Thymus (tissue), 11 donors: ENCODE measurements at regions not wholly inside any gene's neighbourhood (a gene's known extent, or its start where the extent isn't known, plus 50 kb on each side); places are given as distances from the start of the nearest gene placed in this dataset.

ENCODE experiments used
- DNase-seq, 9 donors: peaks; one replicate each; pipeline ENCODE4 v3.0.0-alpha.2; 2013; ENCODE audit warnings: low spot score in 9 of 9, low read depth in 6 of 9, missing footprints in 1 of 9
- H3K27ac ChIP-seq, 2 donors: one replicate each; pipeline ENCODE4 v1.5.1; 2013; ENCODE audit warnings: control low read depth in 1 of 2, low read depth in 1 of 2, low read length in 1 of 2, mild to moderate bottlenecking in 1 of 2, moderate library complexity in 1 of 2
- H3K27me3 ChIP-seq, 2 donors: one replicate each; pipeline ENCODE4 v1.5.1; 2013; ENCODE audit warnings: low read length in 1 of 2; ENCODE audit not compliant: control insufficient read depth in 2 of 2, insufficient read depth in 1 of 2
- H3K36me3 ChIP-seq, 2 donors: one replicate each; pipeline ENCODE4 v1.5.1; 2013; ENCODE audit warnings: low read length in 1 of 2, mild to moderate bottlenecking in 1 of 2, moderate library complexity in 1 of 2; ENCODE audit not compliant: control insufficient read depth in 2 of 2, insufficient read depth in 2 of 2
- H3K4me1 ChIP-seq, 2 donors: one replicate each; pipeline ENCODE4 v1.5.1; 2013; ENCODE audit warnings: low read length in 2 of 2; ENCODE audit not compliant: control insufficient read depth in 2 of 2, insufficient read depth in 2 of 2
- H3K4me3 ChIP-seq, 2 donors: one replicate each; pipeline ENCODE4 v1.5.1; 2013; ENCODE audit warnings: low read length in 2 of 2, control low read depth in 1 of 2, mild to moderate bottlenecking in 1 of 2
- H3K9me3 ChIP-seq, 2 donors: one replicate each; pipeline ENCODE4 v1.5.1; 2013; ENCODE audit warnings: low read length in 1 of 2, mild to moderate bottlenecking in 1 of 2; ENCODE audit not compliant: control insufficient read depth in 2 of 2, insufficient read depth in 1 of 2
- WGBS: extraction: QIAGEN DNeasy Blood & Tissue Kit; methylation state at CpG from one replicate; pipeline ENCODE4 v1.1.7; 2013; 5-methylcytosine and 5-hydroxymethylcytosine counted together
- donor health status: healthy.

- H3K4me1 ChIP-seq: no peaks in the 10 kb centered on the region
- H3K9me3 ChIP-seq: no peaks in the 10 kb centered on the region
- WGBS: 89% methylated on average over 9 of the region's 9 CpGs
- H3K36me3 ChIP-seq: no peaks in the 10 kb centered on the region
- no peak overlapping the region for H3K27ac ChIP-seq
- no peak for DNase-seq
- no peaks in the 10 kb centered on the region for H3K27me3 ChIP-seq
- H3K4me3 ChIP-seq: no peak overlapping the region
Observed at GRCh38 chr11:115065830-115066664, 387.7 kb downstream of the NXPE2 start.

- H3K27ac ChIP-seq: no peak overlapping the region
- no peaks in the 10 kb centered on the region for H3K36me3 ChIP-seq
- WGBS: 81% methylated on average over 1 of the region's 1 CpG
- no peaks in the 10 kb centered on the region for H3K27me3 ChIP-seq
- no peaks in the 10 kb centered on the region for H3K9me3 ChIP-seq
- DNase-seq: no peak
- no peaks in the 10 kb centered on the region for H3K4me1 ChIP-seq
- no peak overlapping the region for H3K4me3 ChIP-seq
Observed at GRCh38 chr11:115067471-115067870, 389.1 kb downstream of the NXPE2 start.

GRCh38 chr11:115067900-115068530 lies 389.7 kb downstream of the NXPE2 start:
- DNase-seq: no peak

GRCh38 chr11:115069599-115069998 lies 391.3 kb downstream of the NXPE2 start:
- 93% methylated on average over 6 of the region's 6 CpGs for WGBS
- no peaks in the 10 kb centered on the region for H3K36me3 ChIP-seq
- DNase-seq: no peak
- no peaks in the 10 kb centered on the region for H3K27me3 ChIP-seq
- H3K9me3 ChIP-seq: no peaks in the 10 kb centered on the region
- H3K4me3 ChIP-seq: no peak overlapping the region
- H3K27ac ChIP-seq: no peak overlapping the region
- H3K4me1 ChIP-seq: no peaks in the 10 kb centered on the region

More at GRCh38 chr11:115067900-115068530, 389.7 kb downstream of the NXPE2 start:
- Histone ChIP-seq H3K9me3 (no peaks in the 10 kb centered on the region), H3K27me3 (no peaks in the 10 kb centered on the region), H3K4me3 (no peak overlapping the region), H3K27ac (no peak overlapping the region), H3K4me1 (no peaks in the 10 kb centered on the region), H3K36me3 (no peaks in the 10 kb centered on the region)
- WGBS: 91% methylated on average over 9 of the region's 9 CpGs

- no peaks in the 10 kb centered on the region for H3K4me1 ChIP-seq
- H3K4me3 ChIP-seq: no peak overlapping the region
- no peak for DNase-seq
- H3K9me3 ChIP-seq: no peaks in the 10 kb centered on the region
- no peak overlapping the region for H3K27ac ChIP-seq
- H3K36me3 ChIP-seq: no peaks in the 10 kb centered on the region
- WGBS: 94% methylated on average over 3 of the region's 3 CpGs
- no peaks in the 10 kb centered on the region for H3K27me3 ChIP-seq
Observed at GRCh38 chr11:115075356-115075755, 397.0 kb downstream of the NXPE2 start.

GRCh38 chr11:115077740-115078139 lies 399.4 kb downstream of the NXPE2 start:
- Histone ChIP-seq H3K9me3 (no peaks in the 10 kb centered on the region), H3K36me3 (no peaks in the 10 kb centered on the region), H3K4me3 (no peak overlapping the region), H3K27ac (no peak overlapping the region), H3K4me1 (no peaks in the 10 kb centered on the region), H3K27me3 (no peaks in the 10 kb centered on the region)
- DNase-seq: no peak
- 85% methylated on average over 2 of the region's 2 CpGs for WGBS

- 84% methylated on average over 15 of the region's 15 CpGs for WGBS
- no peaks in the 10 kb centered on the region for H3K27me3 ChIP-seq
- no peak overlapping the region for H3K4me3 ChIP-seq
- no peaks in the 10 kb centered on the region for H3K36me3 ChIP-seq
- DNase-seq: no peak
- H3K27ac ChIP-seq: no peak overlapping the region
- H3K9me3 ChIP-seq: no peaks in the 10 kb centered on the region
- no peaks in the 10 kb centered on the region for H3K4me1 ChIP-seq
Observed at GRCh38 chr11:115078461-115079438, 400.4 kb downstream of the NXPE2 start.

- Histone ChIP-seq H3K4me1 (no peaks in the 10 kb centered on the region), H3K27ac (no peak overlapping the region), H3K4me3 (no peak overlapping the region), H3K36me3 (no peaks in the 10 kb centered on the region), H3K27me3 (no peaks in the 10 kb centered on the region), H3K9me3 (no peaks in the 10 kb centered on the region)
- DNase-seq: no peak
- WGBS: 84% methylated on average over 9 of the region's 9 CpGs
Observed at GRCh38 chr11:115080923-115081680, 402.8 kb downstream of the NXPE2 start.
